ENCODE measurements at regions not wholly inside any gene's neighbourhood (a gene's known extent, or its start where the extent isn't known, plus 50 kb on each side); places are given as distances from the start of the nearest gene placed in this dataset.
"Not testable (repeated sequence)": the region's sequence is repeated elsewhere in the genome, so short reads cannot be mapped to it uniquely, and the experiment has no call there.

- Histone ChIP-seq H3K27me3 (no peaks in the 10 kb centered on the region), H3K36me3 (no peaks in the 10 kb centered on the region), H3K4me1 (no peaks in the 10 kb centered on the region), H3K27ac (no peak overlapping the region), H3K4me3 (no peak overlapping the region), H3K9me3 (no peaks in the 10 kb centered on the region)
- intact Hi-C loops (cut with DNase I; ENCODE audit: low total_unique reads) = no loop called here
- no peak for DNase-seq
- TF ChIP-seq POLR2A (IDR thresholded peaks at IDR 0.05) (no peak), CTCF (IDR thresholded peaks at IDR 0.05) (no peak)
Measured at GRCh38 chr7:82507365-82507975, 63.9 kb upstream of the CACNA2D1 start.

- Histone ChIP-seq H3K27me3 (no peaks in the 10 kb centered on the region), H3K36me3 (no peaks in the 10 kb centered on the region), H3K4me1 (no peaks in the 10 kb centered on the region), H3K27ac (no peak overlapping the region), H3K9me3 (no peaks in the 10 kb centered on the region), H3K4me3 (no peak overlapping the region)
- no peak for DNase-seq
- TF ChIP-seq POLR2A (IDR thresholded peaks at IDR 0.05) = no peak
- TF ChIP-seq CTCF (IDR thresholded peaks at IDR 0.05) = no peak
- intact Hi-C loops (cut with DNase I; ENCODE audit: low total_unique reads) = no loop called here
Measured at GRCh38 chr7:82506702-82507101, 63.1 kb upstream of the CACNA2D1 start.

GRCh38 chr7:82506208-82506607 lies 62.6 kb upstream of the CACNA2D1 start:
- H3K9me3 ChIP-seq = no peaks in the 10 kb centered on the region
- no peak overlapping the region for H3K27ac ChIP-seq
- no peaks in the 10 kb centered on the region for H3K4me1 ChIP-seq
- no peaks in the 10 kb centered on the region for H3K27me3 ChIP-seq
- DNase-seq = no peak
- intact Hi-C loops (cut with DNase I; ENCODE audit: low total_unique reads) = no loop called here
- H3K4me3 ChIP-seq = no peak overlapping the region
- no peaks in the 10 kb centered on the region for H3K36me3 ChIP-seq
- TF ChIP-seq CTCF (IDR thresholded peaks at IDR 0.05) (no peak), POLR2A (IDR thresholded peaks at IDR 0.05) (no peak)

- Histone ChIP-seq H3K27ac (no peak overlapping the region), H3K27me3 (no peaks in the 10 kb centered on the region), H3K4me3 (no peak overlapping the region), H3K36me3 (no peaks in the 10 kb centered on the region), H3K4me1 (no peaks in the 10 kb centered on the region), H3K9me3 (no peaks in the 10 kb centered on the region)
- no peak for DNase-seq
- intact Hi-C loops (cut with DNase I; ENCODE audit: low total_unique reads) = no loop called here
- TF ChIP-seq POLR2A (IDR thresholded peaks at IDR 0.05) (no peak), CTCF (IDR thresholded peaks at IDR 0.05) (no peak)
Measured at GRCh38 chr7:82501346-82501745, 57.8 kb upstream of the CACNA2D1 start.

GRCh38 chr7:82499546-82499945 lies 56.0 kb upstream of the CACNA2D1 start:
- H3K27ac ChIP-seq, H3K36me3 ChIP-seq, DNase-seq: not testable (repeated sequence)

GRCh38 chr7:82494420-82494819 lies 50.8 kb upstream of the CACNA2D1 start:
- DNase-seq = no peak
- intact Hi-C loops (cut with DNase I; ENCODE audit: low total_unique reads) = no loop called here
- no peaks in the 10 kb centered on the region for H3K36me3 ChIP-seq
- H3K27me3 ChIP-seq = no peaks in the 10 kb centered on the region
- no peaks in the 10 kb centered on the region for H3K4me1 ChIP-seq
- no peak overlapping the region for H3K27ac ChIP-seq
- TF ChIP-seq POLR2A (IDR thresholded peaks at IDR 0.05) (no peak), CTCF (IDR thresholded peaks at IDR 0.05) (no peak)
- no peaks in the 10 kb centered on the region for H3K9me3 ChIP-seq
- H3K4me3 ChIP-seq = no peak overlapping the region

More at GRCh38 chr7:82499546-82499945, 56.0 kb upstream of the CACNA2D1 start:
- H3K27me3 ChIP-seq; H3K4me1 ChIP-seq; intact Hi-C loops (cut with DNase I; ENCODE audit: low total_unique reads); H3K4me3 ChIP-seq; H3K9me3 ChIP-seq: not testable (repeated sequence)

Measured in uterus (tissue), 3 donors.